Endodermal cell (in vitro differentiated cells): ENCODE measurements at regions not wholly inside any gene's neighbourhood (a gene's known extent, or its start where the extent isn't known, plus 50 kb on each side); places are given as distances from the start of the nearest gene placed in this dataset.

Experiments used
- DNase-seq: peaks from one replicate; pipeline ENCODE4 v3.0.0-alpha.2; 2017
- H3K27ac ChIP-seq: 2 replicates; pipeline ENCODE4 v1.5.1; 2013; ENCODE audit warnings: mild to moderate bottlenecking, low read depth, low read length, moderate library complexity
- H3K27me3 ChIP-seq: 2 replicates; pipeline ENCODE4 v1.6.1; 2013; ENCODE audit warnings: mild to moderate bottlenecking, low read length, moderate library complexity; ENCODE audit not compliant: insufficient read depth, control insufficient read depth, poor library complexity, severe bottlenecking
- H3K36me3 ChIP-seq: 2 replicates; pipeline ENCODE4 v1.7.0; 2013; ENCODE audit warnings: mild to moderate bottlenecking, low read length, moderate library complexity; ENCODE audit not compliant: control insufficient read depth, insufficient read depth
- H3K4me1 ChIP-seq: one replicate; pipeline ENCODE4 v1.7.0; 2013; ENCODE audit warnings: low read length; ENCODE audit not compliant: control insufficient read depth, insufficient read depth
- H3K4me3 ChIP-seq: 2 replicates; pipeline ENCODE4 v1.5.1; 2013; ENCODE audit warnings: mild to moderate bottlenecking, low read length, moderate library complexity
- H3K9ac ChIP-seq: 2 replicates; pipeline ENCODE4 v1.6.1; 2013; ENCODE audit warnings: mild to moderate bottlenecking, low read length, moderate library complexity; ENCODE audit not compliant: poor library complexity, severe bottlenecking; ENCODE audit errors: extremely low read depth
- H3K9me3 ChIP-seq: 2 replicates; pipeline ENCODE4 v1.6.1; 2013; ENCODE audit warnings: mild to moderate bottlenecking, low read length, moderate library complexity; ENCODE audit not compliant: control insufficient read depth
- H3K27ac Mint-ChIP-seq: 2 replicates; pipeline ENCODE4 v1.8.0; 2020; ENCODE audit warnings: mixed read lengths
- H3K27me3 Mint-ChIP-seq: 2 replicates; pipeline ENCODE4 v1.8.0; 2021; ENCODE audit warnings: mild to moderate bottlenecking, mixed read lengths; ENCODE audit not compliant: insufficient read depth
- H3K36me3 Mint-ChIP-seq: 2 replicates; pipeline ENCODE4 v1.8.0; 2020; ENCODE audit warnings: low read depth, mixed read lengths
- H3K4me1 Mint-ChIP-seq: 2 replicates; pipeline ENCODE4 v1.8.0; 2020; ENCODE audit warnings: mixed read lengths
- H3K4me3 Mint-ChIP-seq: 2 replicates; pipeline ENCODE4 v1.8.0; 2020; ENCODE audit warnings: mild to moderate bottlenecking, moderate library complexity, mixed read lengths
- H3K9me3 Mint-ChIP-seq: 2 replicates; pipeline ENCODE4 v1.8.0; 2020; ENCODE audit warnings: mild to moderate bottlenecking, mixed read lengths
- CTCF ChIP-seq: fragments of 200-600 bp; sonication (generic); conservative IDR thresholded peaks from 2 replicates; pipeline ENCODE4 v1.5.0; 2021; ENCODE audit warnings: antibody characterized with exemption, mild to moderate bottlenecking
- WGBS, 2 experiments: methylation state at CpG; one replicate each; pipeline versions ENCODE4 v1.1.5 to v1.1.7; 2013; ENCODE audit warnings: missing lambda C conversion rate in 2 of 2, mixed read lengths in 1 of 2; ENCODE audit not compliant: insufficient coverage in 1 of 2, insufficient read length in 1 of 2; 5-methylcytosine and 5-hydroxymethylcytosine counted together

GRCh38 chr12:70165450-70165849, 77.8 kb upstream of the CNOT2 start:
- DNase-seq = no peak
- no peaks in the 10 kb centered on the region for H3K27me3 ChIP-seq
- H3K4me3 Mint-ChIP-seq = no peak overlapping the region
- no peak overlapping the region for H3K9ac ChIP-seq
- H3K36me3 Mint-ChIP-seq = no peaks in the 10 kb centered on the region
- H3K4me3 ChIP-seq = no peak overlapping the region
- peaks cover 20% of the 10 kb centered on the region for H3K9me3 Mint-ChIP-seq
- H3K36me3 ChIP-seq = no peaks in the 10 kb centered on the region
- WGBS, 2 experiments = 96% methylated on average over 4 of the region's 4 CpGs; no CpG with 5 or more reads in 1 of the 2 experiments
- H3K27me3 Mint-ChIP-seq = no peaks in the 10 kb centered on the region
- H3K27ac ChIP-seq = no peak overlapping the region
- no peaks in the 10 kb centered on the region for H3K4me1 Mint-ChIP-seq
- H3K27ac Mint-ChIP-seq = no peak overlapping the region
- H3K9me3 ChIP-seq = peaks cover 10% of the 10 kb centered on the region
- H3K4me1 ChIP-seq = no peaks in the 10 kb centered on the region
- no peak for TF ChIP-seq CTCF

- no peaks in the 10 kb centered on the region for H3K27me3 ChIP-seq
- Mint-ChIP-seq H3K4me3 (no peak overlapping the region), H3K4me1 (no peaks in the 10 kb centered on the region), H3K9me3 (peaks cover 6% of the 10 kb centered on the region), H3K27ac (no peak overlapping the region), H3K36me3 (no peaks in the 10 kb centered on the region), H3K27me3 (no peaks in the 10 kb centered on the region)
- no peak overlapping the region for H3K27ac ChIP-seq
- no peak overlapping the region for H3K9ac ChIP-seq
- no peaks in the 10 kb centered on the region for H3K4me1 ChIP-seq
- no peak for DNase-seq
- TF ChIP-seq CTCF = no peak
- peaks cover 13% of the 10 kb centered on the region for H3K9me3 ChIP-seq
- no peak overlapping the region for H3K4me3 ChIP-seq
- no peaks in the 10 kb centered on the region for H3K36me3 ChIP-seq
These were observed 66.9 kb upstream of the CNOT2 start for GRCh38 chr12:70176290-70176689.

- Histone ChIP-seq H3K36me3 (no peaks in the 10 kb centered on the region), H3K9ac (no peak overlapping the region), H3K4me3 (no peak overlapping the region), H3K27me3 (no peaks in the 10 kb centered on the region), H3K27ac (no peak overlapping the region), H3K9me3 (peaks cover 13% of the 10 kb centered on the region), H3K4me1 (no peaks in the 10 kb centered on the region)
- no peaks in the 10 kb centered on the region for H3K36me3 Mint-ChIP-seq
- H3K4me1 Mint-ChIP-seq = no peaks in the 10 kb centered on the region
- peaks cover 10% of the 10 kb centered on the region for H3K9me3 Mint-ChIP-seq
- no peaks in the 10 kb centered on the region for H3K27me3 Mint-ChIP-seq
- TF ChIP-seq CTCF = no peak
- H3K4me3 Mint-ChIP-seq = no peak overlapping the region
- no CpG with 5 or more reads among the region's 1 CpG for WGBS, 2 experiments
- no peak overlapping the region for H3K27ac Mint-ChIP-seq
- DNase-seq = no peak
These were observed 65.6 kb upstream of the CNOT2 start for GRCh38 chr12:70177631-70178030.
